ACHN (cell line): ENCODE measurements at regions not wholly inside any gene's neighbourhood (a gene's known extent, or its start where the extent isn't known, plus 50 kb on each side); places are given as distances from the start of the nearest gene placed in this dataset.
A peak's percentile ranks its signal among the peaks of the same experiment; 100 is the strongest.

ENCODE experiments used
- DNase-seq: peaks from one replicate; pipeline ENCODE4 v3.0.0-alpha.2; 2015
- in situ Hi-C: cut with HindIII; loops from 2 replicates; pipeline ENCODE4 v1.10.0; 2017; ENCODE audit warnings: low sequenced_read_pairs, low pct_ligation_motif_present, low pct_unique_long_range_greater_than_20kb

DNA sequence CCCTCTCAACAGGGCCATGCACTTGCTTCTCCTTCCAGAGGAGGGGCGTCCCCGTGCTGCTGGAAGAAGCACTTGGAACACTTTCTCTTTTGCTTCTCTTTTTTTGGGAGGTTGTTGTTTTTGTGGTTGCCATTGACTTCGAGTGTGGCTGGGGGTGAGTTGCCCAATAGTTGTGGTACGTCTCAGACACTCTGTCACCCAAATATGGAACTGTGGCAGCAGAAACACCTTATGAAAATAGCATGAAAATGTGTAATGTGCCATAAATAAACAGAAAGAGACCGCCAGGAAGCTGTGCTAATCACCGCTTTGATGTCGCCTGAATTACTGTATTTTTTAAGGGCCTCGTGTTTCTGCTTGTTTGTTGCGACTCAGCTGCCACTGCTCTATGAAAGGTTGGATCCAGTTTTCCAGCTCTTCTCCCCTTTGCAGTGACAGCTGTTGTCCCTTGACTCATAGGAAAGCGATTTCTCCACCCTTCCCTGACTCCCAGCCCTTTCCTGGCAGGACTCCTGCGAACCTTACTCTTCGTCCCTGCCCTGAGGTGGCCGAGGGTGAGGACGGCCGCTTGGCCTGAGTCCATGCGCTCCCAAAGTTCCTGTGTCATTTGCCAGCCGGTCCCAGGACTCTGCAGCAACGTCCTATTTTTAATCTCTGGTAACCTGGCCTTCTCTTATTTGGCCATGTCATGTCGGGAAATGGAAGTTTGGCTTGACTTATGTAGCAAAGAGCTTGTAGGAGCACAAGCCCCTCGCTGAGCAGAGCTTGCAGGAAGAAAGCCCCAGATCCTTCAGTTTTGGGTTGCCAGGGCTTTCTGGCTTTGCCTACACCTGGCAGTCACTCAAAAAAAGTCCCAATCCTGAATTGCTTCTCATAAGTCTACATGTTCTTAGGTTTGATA, 694.6 kb downstream of the QKI start:
- in situ Hi-C loops, result no loop called here
- no peak for DNase-seq

DNA sequence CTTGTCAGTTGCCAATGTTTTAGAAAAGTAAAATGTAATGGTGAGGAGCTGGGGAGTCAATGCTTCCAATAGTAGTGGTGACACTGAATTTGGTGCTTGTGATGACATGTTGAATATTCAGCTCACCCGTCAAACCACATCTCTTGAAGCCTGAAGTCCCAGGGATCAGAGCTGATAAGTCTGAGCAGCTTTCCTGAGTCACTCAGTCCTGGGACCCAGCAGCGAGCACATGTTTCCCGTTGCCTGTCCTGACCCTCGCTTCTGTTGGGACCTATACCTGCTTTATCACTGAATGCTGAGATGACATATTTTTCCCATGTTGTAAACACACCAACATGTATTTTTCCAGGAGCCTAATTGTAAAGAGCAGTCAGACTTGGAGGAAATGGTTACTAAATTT, 693.6 kb downstream of the QKI start:
- in situ Hi-C loops, result no loop called here

DNA sequence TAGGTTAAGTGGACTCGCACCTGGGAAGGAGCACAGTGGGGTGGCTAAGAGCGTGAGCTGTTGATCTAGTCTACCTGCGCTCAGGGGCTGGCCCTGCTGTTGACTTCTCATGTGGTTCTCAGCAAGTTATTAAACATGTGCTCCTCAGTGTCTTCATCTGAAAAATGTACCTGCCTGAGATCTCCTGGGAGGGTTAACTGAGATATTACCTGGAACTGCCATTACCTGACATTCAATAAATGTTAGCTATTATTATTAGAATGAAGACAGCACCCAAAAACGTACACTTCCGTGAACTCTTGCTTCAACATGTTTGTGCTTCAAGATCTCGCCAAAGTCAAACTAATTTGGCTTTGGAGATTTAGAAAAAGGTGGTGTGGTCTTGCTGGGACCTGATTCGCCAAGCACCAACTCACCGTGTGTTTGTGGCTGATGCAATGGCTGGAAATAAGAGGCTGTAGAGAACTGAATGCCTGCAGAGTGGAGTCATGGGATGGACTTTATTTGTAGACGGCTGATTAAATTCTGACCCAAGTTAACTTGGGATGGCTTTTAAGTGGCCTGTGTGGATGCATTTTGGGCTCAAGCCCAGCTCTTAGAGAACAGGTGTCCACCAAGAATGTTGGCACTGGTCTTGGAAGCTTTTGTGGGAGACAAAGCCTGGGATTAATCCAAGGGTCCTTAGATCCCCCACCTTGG, 692.9 kb downstream of the QKI start:
- no peak for DNase-seq
- in situ Hi-C loops, result no loop called here

More for the DNA sequence above, 693.6 kb downstream of the QKI start:
- DNase-seq, result no peak

DNA sequence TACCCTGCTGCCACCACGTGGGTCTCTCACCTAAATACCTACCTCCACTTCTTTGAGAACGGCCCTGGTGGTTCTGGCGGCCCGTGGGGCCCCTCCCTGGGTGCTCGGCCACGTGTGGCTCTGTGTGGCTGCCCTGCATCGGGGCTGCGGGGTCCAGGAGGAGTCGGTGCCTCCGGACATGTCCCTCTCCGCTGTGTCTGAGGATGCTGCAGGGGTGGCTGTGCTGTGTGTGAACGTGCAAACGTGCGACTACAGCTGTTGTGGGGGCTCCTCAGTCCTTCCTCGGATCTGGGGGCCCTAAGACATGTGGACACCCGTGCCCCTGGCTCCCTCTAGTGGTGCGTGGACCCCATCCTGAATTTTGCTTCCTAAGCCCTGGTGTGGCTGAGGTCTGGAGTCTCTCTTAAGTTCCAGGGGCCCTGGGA, 691.8 kb downstream of the QKI start:
- peak; percentile 20 for DNase-seq
- in situ Hi-C loops, result no loop called here

DNA sequence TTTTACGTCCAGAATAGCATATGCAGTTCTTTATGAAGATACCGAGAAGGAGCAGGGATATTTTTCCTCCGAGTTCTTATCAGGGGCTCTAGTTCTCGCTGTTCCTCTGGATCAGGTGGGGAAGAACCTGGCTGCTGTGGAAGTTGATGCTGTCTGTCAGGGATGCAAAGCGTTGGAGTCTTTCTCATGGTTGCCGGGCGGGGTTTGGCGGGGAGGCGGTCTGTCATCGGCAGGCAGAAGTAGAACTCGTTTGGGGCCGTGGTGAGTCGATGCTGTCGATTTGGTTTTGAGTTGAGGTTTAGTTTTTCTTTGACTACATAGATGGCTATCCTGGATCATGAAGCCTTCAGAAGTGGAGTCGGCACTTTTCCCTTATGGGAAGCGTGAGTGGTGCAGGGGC, 691.2 kb downstream of the QKI start:
- DNase-seq, result no peak
- in situ Hi-C loops, result no loop called here

DNA sequence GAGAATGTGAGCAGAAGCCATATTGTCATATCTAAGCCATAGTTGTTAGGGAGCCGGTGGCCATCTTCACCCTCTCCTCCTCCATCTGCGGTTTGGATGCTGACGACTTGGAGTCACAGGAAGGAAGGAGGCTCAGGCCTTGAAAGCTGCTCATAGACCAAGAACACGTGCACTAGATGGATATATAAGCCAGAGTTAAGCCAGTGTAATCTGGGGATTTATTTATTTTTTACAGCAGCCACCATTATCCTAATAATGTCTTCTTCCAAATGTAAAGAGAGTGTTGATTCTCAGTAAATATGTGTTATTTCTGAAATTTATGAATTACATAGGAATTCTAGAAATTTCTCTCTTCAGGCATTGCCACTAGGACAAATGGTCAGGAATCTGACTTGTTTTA, 689.9 kb downstream of the QKI start:
- in situ Hi-C loops, result no loop called here
- DNase-seq, result no peak

DNA sequence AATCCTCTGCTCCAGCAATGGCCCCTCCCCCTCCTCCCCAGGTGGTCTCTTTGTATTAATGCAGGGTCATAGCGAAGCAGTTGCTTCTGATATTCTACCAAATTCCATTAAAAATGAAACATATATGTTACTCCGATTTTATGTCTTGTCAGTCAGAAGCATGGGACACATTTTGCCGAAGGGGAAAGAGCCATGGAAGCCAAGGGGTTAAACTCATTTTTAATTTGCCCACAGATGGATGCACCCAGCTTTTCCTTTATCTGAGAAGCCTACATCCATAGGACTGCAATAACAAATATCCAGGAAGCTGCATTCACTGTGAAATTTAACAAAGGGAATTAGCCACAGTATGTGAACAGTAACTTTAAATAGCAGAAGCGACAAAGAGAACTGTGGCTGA, 688.2 kb downstream of the QKI start:
- no peak for DNase-seq
- in situ Hi-C loops, result no loop called here

DNA sequence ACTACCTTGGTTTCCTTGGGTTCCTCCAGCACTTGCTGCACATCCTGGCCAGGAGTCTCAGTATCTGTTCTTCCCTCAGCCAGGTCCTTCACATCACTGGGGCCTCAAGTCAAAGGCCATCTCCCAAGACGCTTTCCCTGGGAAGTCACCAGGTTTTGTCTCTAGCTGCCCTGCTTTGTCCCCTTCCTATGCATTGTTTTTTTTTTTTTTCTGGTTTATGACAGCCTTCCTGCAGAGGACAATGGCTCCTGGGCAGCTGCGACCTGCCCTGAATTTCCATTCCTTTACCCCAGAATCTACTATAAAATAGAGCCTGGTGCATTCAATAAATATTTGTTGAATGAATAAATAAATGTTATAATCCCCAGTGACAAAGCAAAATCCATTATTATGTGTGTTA, 687.3 kb downstream of the QKI start:
- no peak for DNase-seq
- in situ Hi-C loops, result no loop called here

DNA sequence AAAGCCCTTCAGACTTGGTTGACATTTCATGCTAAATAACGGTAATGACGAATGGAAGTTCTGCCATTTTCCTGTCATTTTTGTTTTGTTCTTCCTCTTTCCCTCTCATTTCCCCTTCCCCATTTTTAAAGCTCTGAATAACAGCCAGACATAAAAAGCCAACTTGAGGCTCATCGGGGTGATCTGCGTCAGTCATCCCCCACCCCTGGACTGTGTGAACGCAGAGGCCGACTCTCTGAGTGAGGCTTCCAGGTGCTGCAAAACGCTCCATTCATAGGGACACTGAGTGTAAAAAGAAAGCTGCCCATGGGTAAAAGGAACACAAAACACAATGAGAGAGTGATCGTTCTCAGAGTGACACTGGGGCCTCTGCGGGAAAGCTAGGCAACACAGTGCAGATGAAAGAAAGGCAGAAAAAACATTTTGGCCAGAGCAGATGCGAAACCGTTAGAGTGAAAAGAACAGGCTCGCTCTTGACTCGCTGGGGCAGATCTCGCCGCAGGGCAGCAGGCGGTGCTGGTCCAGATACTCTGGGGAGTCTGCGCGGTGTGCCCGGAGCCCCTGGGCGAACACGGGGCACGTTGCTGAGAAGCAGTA, 684.8 kb downstream of the QKI start:
- DNase-seq, result no peak
- in situ Hi-C loops, result no loop called here

DNA sequence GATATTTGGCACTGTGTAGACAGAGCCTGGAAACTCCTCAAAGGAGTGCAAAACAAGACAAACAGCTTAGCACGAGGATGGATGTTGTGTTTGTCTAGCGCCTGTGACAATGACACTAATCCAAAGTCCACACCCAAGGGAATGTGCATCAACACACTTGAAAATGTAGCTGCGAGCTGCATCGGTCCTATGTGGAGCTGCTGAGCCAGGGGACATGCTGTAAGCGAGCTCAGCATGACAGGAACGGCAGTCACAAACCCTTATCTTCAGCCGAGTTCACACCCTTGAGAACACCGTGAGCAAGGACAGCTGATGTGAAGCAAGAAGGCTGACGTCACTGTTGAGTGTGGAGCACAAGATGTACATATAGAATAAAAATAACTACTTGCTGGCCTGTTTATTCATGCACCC, 684.3 kb downstream of the QKI start:
- DNase-seq, result no peak
- in situ Hi-C loops, result no loop called here

DNA sequence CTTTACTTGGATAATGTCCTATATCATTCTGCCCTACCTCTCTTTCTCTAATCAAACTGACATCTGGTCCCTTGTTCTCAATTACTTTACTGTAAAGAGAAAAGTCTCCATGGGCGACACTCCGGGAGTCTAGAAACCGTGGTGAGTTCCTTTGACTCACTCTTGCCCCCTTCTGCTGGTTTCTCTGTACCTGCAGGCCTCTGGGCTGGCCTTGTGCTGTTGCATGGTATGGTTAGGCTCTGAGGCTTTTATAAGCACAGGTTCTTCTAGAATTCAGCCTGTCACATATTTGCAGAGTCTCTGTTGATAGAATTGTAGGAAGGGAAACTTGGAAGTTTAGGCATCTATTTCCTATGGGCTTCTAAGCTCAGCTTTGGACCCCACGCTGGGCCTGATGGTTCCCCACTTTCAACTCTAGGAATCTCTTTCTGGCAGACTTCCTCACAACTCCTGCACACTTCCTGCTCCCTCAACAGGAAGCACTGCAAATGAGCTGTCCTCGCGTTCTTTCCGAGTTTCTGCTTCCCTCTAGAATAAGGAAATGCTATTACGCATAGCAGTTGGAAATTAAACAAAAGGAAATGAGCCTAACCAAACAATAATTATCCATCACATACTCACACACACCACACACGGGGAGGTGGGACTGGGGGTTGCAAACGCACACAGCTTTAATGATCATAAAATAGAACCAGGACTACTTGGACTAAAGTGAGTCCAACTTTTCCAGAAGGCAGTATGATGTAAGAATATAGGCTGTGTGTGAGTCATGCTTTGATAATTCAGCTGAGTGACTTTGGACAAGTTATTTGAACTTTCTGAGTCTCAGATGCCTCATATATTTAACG, 683.3 kb downstream of the QKI start:
- in situ Hi-C loops, result no loop called here
- peak; percentile 32 for DNase-seq

DNA sequence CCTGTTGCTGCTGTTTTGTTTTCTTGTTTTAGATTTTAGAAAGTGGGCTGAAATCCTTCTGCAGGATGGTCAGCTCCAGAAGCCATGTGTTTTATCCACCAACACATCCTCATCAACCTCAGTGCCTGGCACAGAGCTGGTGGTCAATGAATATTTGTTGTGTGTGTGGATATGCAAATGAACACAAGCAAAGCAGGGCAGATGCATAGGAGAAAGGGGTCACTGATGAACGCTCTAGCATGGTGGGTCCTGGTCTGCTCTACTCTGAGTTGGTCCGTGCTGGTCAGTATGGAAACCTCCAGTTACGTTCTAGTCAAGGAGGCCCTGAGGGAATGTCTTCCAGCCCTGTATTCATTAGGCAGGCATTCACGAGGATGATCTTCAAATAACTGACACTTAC, 682.5 kb downstream of the QKI start:
- in situ Hi-C loops, result no loop called here
- no peak for DNase-seq

DNA sequence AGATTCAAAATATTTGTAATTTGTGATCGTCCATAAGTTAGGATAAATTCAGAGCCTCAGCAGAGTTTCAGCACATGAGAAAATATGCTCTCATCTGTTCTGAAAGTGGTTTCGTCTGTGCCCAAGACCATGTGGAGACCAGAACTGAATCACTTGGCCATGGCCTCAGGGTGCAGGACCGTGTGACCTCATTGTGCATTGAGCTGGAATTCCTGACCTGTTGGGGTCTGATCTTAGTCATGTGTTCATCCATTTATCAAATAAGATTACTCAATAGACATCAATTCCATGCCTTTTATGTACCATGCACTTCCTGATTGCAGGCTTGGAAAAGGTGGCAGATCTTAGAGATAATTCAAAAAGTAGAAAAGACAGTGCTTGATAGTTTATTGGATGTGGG, 680.5 kb downstream of the QKI start:
- peak; percentile 44 for DNase-seq
- in situ Hi-C loops, result no loop called here

DNA sequence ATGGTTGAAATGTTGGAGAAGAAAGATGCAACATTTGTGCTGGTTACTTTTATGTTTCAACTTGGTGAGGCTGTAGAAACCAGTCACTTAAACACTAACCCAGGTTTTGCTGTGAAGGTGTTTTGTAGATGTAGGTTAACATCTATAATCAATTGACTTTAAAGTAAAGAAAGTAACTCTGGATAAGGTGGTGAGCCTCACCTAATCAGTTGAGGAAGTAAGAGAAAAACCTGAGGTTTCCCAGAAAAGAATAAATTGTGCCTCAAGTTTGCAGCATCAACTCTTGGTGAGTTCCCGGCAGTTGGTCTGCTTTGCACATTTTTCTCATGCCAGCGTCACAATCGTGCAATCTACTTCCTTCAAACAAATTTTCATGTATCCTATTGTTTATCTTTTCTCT, 673.4 kb downstream of the QKI start:
- in situ Hi-C loops, result no loop called here
- DNase-seq, result no peak

DNA sequence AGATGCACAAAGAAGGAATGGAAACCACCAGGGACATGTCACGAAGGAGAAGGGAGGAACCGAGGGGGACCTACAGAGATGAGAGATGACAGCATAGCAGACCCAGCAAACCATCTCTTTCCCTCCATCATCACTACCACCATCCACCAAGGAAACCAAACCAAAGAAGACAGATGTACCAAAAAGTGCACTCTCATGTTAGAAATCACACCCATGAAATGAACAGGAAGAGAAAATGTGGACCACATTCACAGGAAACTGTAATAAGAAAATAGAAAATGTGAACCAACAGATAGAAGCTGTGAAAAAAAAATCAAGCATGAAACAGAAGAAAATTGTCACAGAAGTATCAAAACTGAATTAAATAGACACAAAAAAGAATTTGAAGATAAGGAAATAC, 672.7 kb downstream of the QKI start:
- no peak for DNase-seq
- in situ Hi-C loops, result no loop called here

DNA sequence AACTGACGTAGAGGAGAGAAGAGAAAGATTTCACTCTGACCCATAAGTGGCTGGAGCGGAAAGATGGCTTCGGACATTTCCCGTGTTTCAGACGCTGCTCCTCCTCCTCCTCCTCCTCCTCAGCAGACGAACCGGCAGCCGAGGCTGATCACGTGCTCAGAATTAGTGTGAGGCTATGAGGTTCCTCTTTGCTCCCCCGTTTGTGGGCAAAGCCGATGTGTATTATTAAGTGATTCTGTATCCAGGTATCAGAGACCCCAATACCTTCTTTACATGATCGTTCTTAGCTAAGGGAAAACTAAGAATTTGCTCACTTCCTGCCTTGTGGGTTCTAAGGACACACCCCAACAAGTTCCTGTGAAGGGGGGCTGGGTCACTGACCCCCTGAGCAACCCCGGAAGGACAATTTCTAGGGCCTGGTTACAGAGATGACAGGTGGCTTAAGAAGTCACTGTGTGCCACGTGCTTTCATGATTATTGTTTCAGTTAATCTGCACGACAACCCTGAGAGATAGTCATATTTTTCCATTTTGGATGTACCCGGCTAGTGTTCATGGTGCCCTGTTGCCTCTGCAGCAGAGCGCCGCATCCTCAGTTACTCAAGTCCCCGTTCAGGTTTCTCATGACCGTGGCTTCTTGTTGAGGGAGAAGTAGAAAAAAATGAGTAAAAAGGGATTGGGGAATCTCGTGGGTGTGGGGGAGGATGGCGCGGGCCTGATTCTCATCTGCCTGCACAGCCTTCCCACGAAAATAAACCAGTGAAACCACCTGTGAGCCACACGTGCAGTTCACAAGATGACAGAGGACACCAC, 671.8 kb downstream of the QKI start:
- in situ Hi-C loops, result no loop called here
- no peak for DNase-seq

DNA sequence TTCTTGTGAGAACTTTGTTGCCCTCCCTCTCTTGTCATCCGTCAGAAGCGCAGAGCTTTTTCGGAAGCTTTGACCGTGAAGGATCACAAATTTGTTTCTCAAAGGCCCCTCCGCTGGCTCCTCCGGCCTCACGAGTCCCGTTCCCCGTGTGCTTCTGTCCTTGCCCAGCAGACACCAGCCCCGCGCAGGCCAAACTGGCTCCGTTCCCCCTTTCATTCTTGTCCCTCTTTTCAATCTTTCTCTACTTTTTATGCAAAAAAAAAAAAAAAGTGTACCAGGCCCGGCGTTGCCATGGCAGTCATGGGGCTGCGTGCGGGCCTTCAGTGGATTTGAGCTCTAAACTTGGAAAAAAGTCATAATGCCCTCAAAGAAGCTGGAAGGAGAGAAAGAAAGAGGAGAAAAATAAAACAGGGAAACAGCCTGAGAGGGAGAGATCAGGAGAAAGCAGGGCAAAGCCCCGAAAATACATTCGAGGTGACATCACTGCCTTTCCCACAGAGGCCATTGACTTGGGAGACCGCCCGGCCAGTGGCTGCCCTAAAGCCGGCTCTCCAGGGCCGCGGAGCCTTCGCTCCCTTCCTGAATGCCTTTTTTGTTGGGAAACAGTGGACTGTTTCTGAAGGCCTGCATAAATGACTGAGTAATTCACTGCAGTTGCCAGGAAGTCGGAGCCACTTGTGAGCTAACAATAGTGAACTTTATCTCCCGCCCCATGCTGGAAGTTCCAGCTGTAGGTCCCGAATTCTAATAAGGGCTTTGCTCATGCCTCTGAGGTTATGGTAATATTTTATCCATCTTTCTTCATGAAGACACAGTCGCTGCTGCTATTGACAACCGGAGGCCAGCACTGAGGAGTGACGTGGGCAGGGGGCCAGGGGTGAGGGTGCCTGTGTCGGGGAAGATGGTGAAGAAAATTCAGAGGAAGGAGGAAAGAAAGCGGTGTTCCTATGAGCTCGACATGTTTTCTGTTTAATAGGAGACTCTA, 670.9 kb downstream of the QKI start:
- in situ Hi-C loops, result no loop called here

More for the DNA sequence above, 670.9 kb downstream of the QKI start:
- no peak for DNase-seq
